Gastrocnemius medialis (tissue), 4 donors: ENCODE measurements at regions not wholly inside any gene's neighbourhood (a gene's known extent, or its start where the extent isn't known, plus 50 kb on each side); places are given as distances from the start of the nearest gene placed in this dataset.

Experiments
- ATAC-seq, 2 donors: fragments of 150-250 bp; one replicate each; pipeline ENCODE4 v1.9.1; 2016
- DNase-seq, 2 donors: peaks; one replicate each; pipeline ENCODE4 v3.0.0-alpha.2; 2019
- H3K27ac ChIP-seq, 4 donors: fragments of 200-600 bp; sonication (generic); 1 replicate in 1 of 4; 2 replicates in 3 of 4; pipeline ENCODE4 v1.5.1; 2016 to 2018; ENCODE audit warnings: mild to moderate bottlenecking in 2 of 4, moderate library complexity in 1 of 4
- H3K27me3 ChIP-seq, 3 donors: fragments of 200-600 bp; sonication (generic) in 2 of 3; 1 replicate in 1 of 3; 2 replicates in 2 of 3; pipeline versions ENCODE4 v1.5.1 to v1.6.0; 2016 to 2019; ENCODE audit warnings: mild to moderate bottlenecking in 1 of 3, moderate library complexity in 1 of 3
- H3K36me3 ChIP-seq, 2 donors: fragments of 200-600 bp; sonication (generic) in 1 of 2; one replicate each; pipeline ENCODE4 v1.5.1; 2017 to 2018
- H3K4me1 ChIP-seq, 2 donors: fragments of 200-600 bp; sonication (generic) in 1 of 2; one replicate each; pipeline ENCODE4 v1.5.1; 2016 to 2017; ENCODE audit warnings: mild to moderate bottlenecking in 2 of 2
- H3K4me3 ChIP-seq, 4 donors: fragments of 200-600 bp; sonication (generic) in 3 of 4; 1 replicate in 1 of 4; 2 replicates in 3 of 4; pipeline ENCODE4 v1.5.1; 2016 to 2019; ENCODE audit warnings: mild to moderate bottlenecking in 2 of 4
- H3K9me3 ChIP-seq, 3 donors: fragments of 200-600 bp; sonication (generic) in 2 of 3; 1 replicate in 1 of 3; 2 replicates in 2 of 3; pipeline ENCODE4 v1.5.1; 2016 to 2019
- CTCF ChIP-seq, 5 experiments: fragments of 450-650 bp in 3 of 5; fragments of 200-600 bp in 2 of 5; sonication (generic) in 2 of 5; IDR thresholded peaks in 4 of 5; conservative IDR thresholded peaks in 1 of 5; 1 replicate in 4 of 5; 2 replicates in 1 of 5; pipeline ENCODE4 v1.5.1; 2016 to 2019; ENCODE audit warnings: antibody characterized with exemption in 5 of 5, mild to moderate bottlenecking in 3 of 5, moderate library complexity in 3 of 5
- POLR2A ChIP-seq, 2 donors: fragments of 450-650 bp; IDR thresholded peaks; one replicate each; pipeline ENCODE4 v1.6.1; 2017; ENCODE audit warnings: antibody characterized with exemption in 2 of 2, mild to moderate bottlenecking in 2 of 2, moderate library complexity in 2 of 2
- in situ Hi-C, 4 donors: fragments of 200-750 bp; cut with MboI; loops; one replicate each; pipeline versions ENCODE4 v1.15.0 to v1.8.0; 2017; ENCODE audit warnings: low sequenced_read_pairs in 4 of 4
- intact Hi-C: fragments of 100-400 bp; cut with DNase I; formaldehyde crosslinking; loops from one replicate; pipeline ENCODE4 v1.15.1; 2023; ENCODE audit warnings: low total_unique reads

- ATAC-seq (no peak), DNase-seq (no peak)
- H3K4me1 ChIP-seq = no peaks in the 10 kb centered on the region
- intact Hi-C loops (no loop called here), in situ Hi-C loops (no loop called here)
- no peak overlapping the region for H3K27ac ChIP-seq
- H3K4me3 ChIP-seq = no peak overlapping the region
- H3K36me3 ChIP-seq = no peaks in the 10 kb centered on the region
- H3K9me3 ChIP-seq = no peaks in the 10 kb centered on the region
- no peaks in the 10 kb centered on the region for H3K27me3 ChIP-seq
- TF ChIP-seq POLR2A (IDR thresholded peaks at IDR 0.05) (no peak), CTCF (IDR thresholded peaks at IDR 0.05 in 4 of 5, conservative IDR thresholded peaks at IDR 0.05 in 1 of 5) (no peak)
Measured at GRCh38 chr10:111243126-111243525, 166.3 kb downstream of the ADRA2A start.

GRCh38 chr10:111246136-111246535 is 169.3 kb downstream of the ADRA2A start:
- H3K27ac ChIP-seq = no peak overlapping the region
- TF ChIP-seq POLR2A (IDR thresholded peaks at IDR 0.05) (no peak), CTCF (IDR thresholded peaks at IDR 0.05 in 4 of 5, conservative IDR thresholded peaks at IDR 0.05 in 1 of 5) (no peak)
- H3K4me3 ChIP-seq = no peak overlapping the region
- H3K4me1 ChIP-seq = no peaks in the 10 kb centered on the region
- no peaks in the 10 kb centered on the region for H3K36me3 ChIP-seq
- intact Hi-C loops (no loop called here), in situ Hi-C loops (no loop called here)
- no peak for ATAC-seq
- DNase-seq = no peak
- H3K9me3 ChIP-seq = peaks cover 0 to 2% (median 0%) of the 10 kb centered on the region in 3 donors
- H3K27me3 ChIP-seq = no peaks in the 10 kb centered on the region

- Histone ChIP-seq H3K36me3 (no peaks in the 10 kb centered on the region), H3K4me3 (no peak overlapping the region), H3K27me3 (no peaks in the 10 kb centered on the region), H3K4me1 (no peaks in the 10 kb centered on the region), H3K27ac (no peak overlapping the region), H3K9me3 (peaks cover 0 to 4% (median 0%) of the 10 kb centered on the region in 3 donors)
- ATAC-seq (no peak), DNase-seq (no peak)
- intact Hi-C loops (no loop called here), in situ Hi-C loops (no loop called here)
- no peak for TF ChIP-seq CTCF (IDR thresholded peaks at IDR 0.05 in 4 of 5, conservative IDR thresholded peaks at IDR 0.05 in 1 of 5)
- no peak for TF ChIP-seq POLR2A (IDR thresholded peaks at IDR 0.05)
Measured at GRCh38 chr10:111246814-111247452, 170.1 kb downstream of the ADRA2A start.

GRCh38 chr10:111247781-111248389 is 171.1 kb downstream of the ADRA2A start:
- in situ Hi-C loops = no loop called here
- no peaks in the 10 kb centered on the region for H3K4me1 ChIP-seq
- peaks cover 0 to 4% (median 0%) of the 10 kb centered on the region in 3 donors for H3K9me3 ChIP-seq
- intact Hi-C loops = no loop called here
- ATAC-seq (no peak), DNase-seq (no peak)
- H3K36me3 ChIP-seq = no peaks in the 10 kb centered on the region
- H3K4me3 ChIP-seq = no peak overlapping the region
- no peak overlapping the region for H3K27ac ChIP-seq
- H3K27me3 ChIP-seq = no peaks in the 10 kb centered on the region
- TF ChIP-seq POLR2A (IDR thresholded peaks at IDR 0.05) (no peak), CTCF (IDR thresholded peaks at IDR 0.05 in 4 of 5, conservative IDR thresholded peaks at IDR 0.05 in 1 of 5) (no peak)
